DOHH2 (cell line): ENCODE measurements at regions not wholly inside any gene's neighbourhood (a gene's known extent, or its start where the extent isn't known, plus 50 kb on each side); places are given as distances from the start of the nearest gene placed in this dataset.
"Not testable (repeated sequence)": the region's sequence is repeated elsewhere in the genome, so short reads cannot be mapped to it uniquely, and the experiment has no call there.

Experiments
- EZH2phosphoT487 ChIP-seq: fragments of 200-600 bp; sonication (generic); IDR thresholded peaks from 2 replicates; pipeline ENCODE4 v1.6.1; 2017; ENCODE audit warnings: borderline replicate concordance, mild to moderate bottlenecking, antibody characterized with exemption, low read length, moderate library complexity, mixed read lengths
- TF ChIP-seq, protein P1 (sequence below): fragments of 200-600 bp; sonication (generic); IDR thresholded peaks from one replicate; pipeline ENCODE4 v1.5.1; 2014; ENCODE audit warnings: antibody characterized with exemption, mild to moderate bottlenecking, low read depth, low read length; ENCODE audit not compliant: poor library complexity, severe bottlenecking

GRCh38 chr1:144523661-144524407, 62.4 kb upstream of the NBPF15 start:
- TF ChIP-seq, protein P1, sequence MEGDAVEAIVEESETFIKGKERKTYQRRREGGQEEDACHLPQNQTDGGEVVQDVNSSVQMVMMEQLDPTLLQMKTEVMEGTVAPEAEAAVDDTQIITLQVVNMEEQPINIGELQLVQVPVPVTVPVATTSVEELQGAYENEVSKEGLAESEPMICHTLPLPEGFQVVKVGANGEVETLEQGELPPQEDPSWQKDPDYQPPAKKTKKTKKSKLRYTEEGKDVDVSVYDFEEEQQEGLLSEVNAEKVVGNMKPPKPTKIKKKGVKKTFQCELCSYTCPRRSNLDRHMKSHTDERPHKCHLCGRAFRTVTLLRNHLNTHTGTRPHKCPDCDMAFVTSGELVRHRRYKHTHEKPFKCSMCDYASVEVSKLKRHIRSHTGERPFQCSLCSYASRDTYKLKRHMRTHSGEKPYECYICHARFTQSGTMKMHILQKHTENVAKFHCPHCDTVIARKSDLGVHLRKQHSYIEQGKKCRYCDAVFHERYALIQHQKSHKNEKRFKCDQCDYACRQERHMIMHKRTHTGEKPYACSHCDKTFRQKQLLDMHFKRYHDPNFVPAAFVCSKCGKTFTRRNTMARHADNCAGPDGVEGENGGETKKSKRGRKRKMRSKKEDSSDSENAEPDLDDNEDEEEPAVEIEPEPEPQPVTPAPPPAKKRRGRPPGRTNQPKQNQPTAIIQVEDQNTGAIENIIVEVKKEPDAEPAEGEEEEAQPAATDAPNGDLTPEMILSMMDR = not testable (repeated sequence)
- not testable (repeated sequence) for TF ChIP-seq EZH2phosphoT487
